ENCODE measurements at regions not wholly inside any gene's neighbourhood (a gene's known extent, or its start where the extent isn't known, plus 50 kb on each side); places are given as distances from the start of the nearest gene placed in this dataset.

GRCh38 chr2:217049422-217049821 lies 189.6 kb upstream of the TNP1 start:
- DNase-seq = no peak

GRCh38 chr2:217048730-217049129 lies 188.9 kb upstream of the TNP1 start:
- no peak for DNase-seq

- no peak for DNase-seq
Measured at GRCh38 chr2:217047631-217048030, 187.8 kb upstream of the TNP1 start.

GRCh38 chr2:217047209-217047608 lies 187.3 kb upstream of the TNP1 start:
- DNase-seq = no peak

- DNase-seq = no peak
Measured at GRCh38 chr2:217045700-217046475, 186.0 kb upstream of the TNP1 start.

- DNase-seq = no peak
Measured at GRCh38 chr2:217040099-217040498, 180.2 kb upstream of the TNP1 start.

- no peak for DNase-seq
Measured at GRCh38 chr2:217038001-217038400, 178.1 kb upstream of the TNP1 start.

GRCh38 chr2:217037353-217037752 lies 177.5 kb upstream of the TNP1 start:
- DNase-seq = no peak

GRCh38 chr2:217035967-217036366 lies 176.1 kb upstream of the TNP1 start:
- DNase-seq = no peak

- no peak for DNase-seq
Measured at GRCh38 chr2:217033186-217033585, 173.3 kb upstream of the TNP1 start.

GRCh38 chr2:217031445-217031844 lies 171.6 kb upstream of the TNP1 start:
- DNase-seq = no peak

- DNase-seq = no peak
Measured at GRCh38 chr2:217030081-217030480, 170.2 kb upstream of the TNP1 start.

- DNase-seq = no peak
Measured at GRCh38 chr2:217028128-217028527, 168.3 kb upstream of the TNP1 start.

GRCh38 chr2:217027414-217027813 lies 167.6 kb upstream of the TNP1 start:
- DNase-seq = no peak

- DNase-seq = no peak
Measured at GRCh38 chr2:217026569-217026968, 166.7 kb upstream of the TNP1 start.

- DNase-seq = no peak
Measured at GRCh38 chr2:217026161-217026560, 166.3 kb upstream of the TNP1 start.

GRCh38 chr2:217023611-217024010 lies 163.7 kb upstream of the TNP1 start:
- no peak for DNase-seq

- no peak for DNase-seq
Measured at GRCh38 chr2:217017456-217018252, 157.8 kb upstream of the TNP1 start.

- no peak for DNase-seq
Measured at GRCh38 chr2:217016796-217017419, 157.0 kb upstream of the TNP1 start.

GRCh38 chr2:217014328-217015105 lies 154.7 kb upstream of the TNP1 start:
- DNase-seq = no peak

GRCh38 chr2:217013926-217014325 lies 154.1 kb upstream of the TNP1 start:
- no peak for DNase-seq

GRCh38 chr2:217011576-217011975 lies 151.7 kb upstream of the TNP1 start:
- no peak for DNase-seq

- no peak for DNase-seq
Measured at GRCh38 chr2:217010173-217010572, 150.3 kb upstream of the TNP1 start.

Measured in GF-D8 (cell line).